ENCODE measurements at regions not wholly inside any gene's neighbourhood (a gene's known extent, or its start where the extent isn't known, plus 50 kb on each side); places are given as distances from the start of the nearest gene placed in this dataset.

DNA sequence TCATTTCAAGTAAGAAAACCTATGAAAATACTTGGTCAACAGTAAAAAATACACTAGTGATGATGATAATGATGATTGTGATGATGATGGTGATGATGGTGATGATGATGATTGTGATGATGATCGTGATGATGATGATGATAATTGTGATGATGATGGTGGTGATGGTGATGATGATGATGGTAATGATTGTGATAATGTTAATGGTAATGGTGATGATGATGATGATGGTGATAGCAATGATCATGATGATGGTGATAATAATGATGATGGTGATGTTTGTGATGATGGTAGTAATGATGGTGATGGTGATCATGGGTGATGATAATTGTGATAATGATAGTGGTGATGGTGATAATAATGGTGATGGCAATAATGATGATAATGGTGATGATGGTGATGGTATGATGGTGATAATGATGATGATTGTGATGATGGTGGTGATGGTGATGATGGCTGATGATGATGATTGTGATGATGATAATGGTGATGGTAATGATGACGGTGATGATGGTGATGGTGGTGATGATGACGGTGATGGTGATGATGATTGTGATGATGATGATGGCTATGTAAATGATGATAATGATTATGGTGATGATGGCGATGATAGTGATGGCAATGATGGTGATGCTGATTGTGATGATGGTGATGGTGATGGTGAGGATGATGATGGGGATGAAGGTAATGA lies 62.1 kb downstream of the VCX3A start:
- H3K27me3 ChIP-seq (ENCODE audit: control insufficient read depth, insufficient read depth, low read length): no peaks in the 10 kb centered on the region; the same call in 1 of the 2 replicates
- H3K4me1 ChIP-seq (ENCODE audit: control insufficient read depth, insufficient read depth, low read length): no peaks in the 10 kb centered on the region
- no peak overlapping the region for H3K4me3 ChIP-seq (ENCODE audit: low read depth, low read length)
- H3K36me3 ChIP-seq (ENCODE audit: control insufficient read depth, insufficient read depth, low read length): no peaks in the 10 kb centered on the region
- no peak overlapping the region for H3K9ac ChIP-seq (ENCODE audit: low read depth, low read length)
- H3K27ac ChIP-seq (ENCODE audit: low read depth, low read length): no peak overlapping the region
- H3K9me3 ChIP-seq (ENCODE audit: control insufficient read depth, insufficient read depth, low read length): no peaks in the 10 kb centered on the region

GRCh38 chrX:6468706-6469105 lies 66.2 kb downstream of the VCX3A start:
- H3K36me3 ChIP-seq (ENCODE audit: control insufficient read depth, insufficient read depth, low read length): no peaks in the 10 kb centered on the region

GRCh38 chrX:6465756-6466155 lies 69.2 kb downstream of the VCX3A start:
- no peak overlapping the region for H3K9ac ChIP-seq (ENCODE audit: low read depth, low read length)
- H3K4me1 ChIP-seq (ENCODE audit: control insufficient read depth, insufficient read depth, low read length): peaks cover 18% of the 10 kb centered on the region
- no peak overlapping the region for H3K27ac ChIP-seq (ENCODE audit: low read depth, low read length)
- H3K4me3 ChIP-seq (ENCODE audit: low read depth, low read length): no peak overlapping the region
- H3K27me3 ChIP-seq (ENCODE audit: control insufficient read depth, insufficient read depth, low read length): no peaks in the 10 kb centered on the region; the same call in 1 of the 2 replicates
- H3K9me3 ChIP-seq (ENCODE audit: control insufficient read depth, insufficient read depth, low read length): no peaks in the 10 kb centered on the region
- H3K36me3 ChIP-seq (ENCODE audit: control insufficient read depth, insufficient read depth, low read length): no peaks in the 10 kb centered on the region

More at GRCh38 chrX:6468706-6469105, 66.2 kb downstream of the VCX3A start:
- Histone ChIP-seq H3K27ac (ENCODE audit: low read depth, low read length) (no peak overlapping the region), H3K27me3 (ENCODE audit: control insufficient read depth, insufficient read depth, low read length) (no peaks in the 10 kb centered on the region; the same call in 1 of the 2 replicates), H3K9me3 (ENCODE audit: control insufficient read depth, insufficient read depth, low read length) (no peaks in the 10 kb centered on the region), H3K9ac (ENCODE audit: low read depth, low read length) (no peak overlapping the region), H3K4me1 (ENCODE audit: control insufficient read depth, insufficient read depth, low read length) (no peaks in the 10 kb centered on the region), H3K4me3 (ENCODE audit: low read depth, low read length) (no peak overlapping the region)

GRCh38 chrX:6464726-6465125 lies 70.2 kb downstream of the VCX3A start:
- Histone ChIP-seq H3K4me1 (ENCODE audit: control insufficient read depth, insufficient read depth, low read length) (peaks cover 20% of the 10 kb centered on the region), H3K27ac (ENCODE audit: low read depth, low read length) (no peak overlapping the region), H3K9me3 (ENCODE audit: control insufficient read depth, insufficient read depth, low read length) (no peaks in the 10 kb centered on the region), H3K9ac (ENCODE audit: low read depth, low read length) (no peak overlapping the region), H3K36me3 (ENCODE audit: control insufficient read depth, insufficient read depth, low read length) (no peaks in the 10 kb centered on the region), H3K27me3 (ENCODE audit: control insufficient read depth, insufficient read depth, low read length) (no peaks in the 10 kb centered on the region), H3K4me3 (ENCODE audit: low read depth, low read length) (no peak overlapping the region)

DNA sequence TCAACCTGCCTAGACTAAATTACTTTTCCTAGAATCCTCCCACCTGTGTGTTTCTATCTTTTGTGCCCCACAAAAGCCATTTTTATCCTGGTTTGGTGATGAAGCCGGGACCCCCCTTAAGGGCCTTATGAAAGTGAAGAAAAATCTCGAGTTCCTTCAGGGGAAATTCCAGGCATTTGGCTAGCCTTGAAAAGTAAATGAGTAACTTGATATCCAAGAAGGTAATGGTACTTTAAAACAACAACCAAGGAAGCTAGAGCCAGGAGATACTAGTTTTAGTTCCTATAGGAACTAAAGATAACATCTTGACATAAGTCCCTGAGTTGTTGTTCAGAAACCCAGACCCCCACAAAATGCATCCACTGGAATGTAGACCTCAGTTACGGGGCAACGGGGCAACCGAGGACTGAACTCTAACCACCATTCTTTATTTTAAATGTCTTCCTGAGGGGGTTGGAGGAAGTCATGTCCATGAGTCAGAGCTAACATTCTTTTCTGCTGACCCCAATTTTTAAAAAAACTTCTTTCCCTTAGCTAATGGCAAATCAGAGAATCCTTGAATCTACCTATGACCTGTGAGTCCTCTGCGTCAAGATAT lies 73.9 kb downstream of the VCX3A start:
- peak overlapping the region; percentile 19; the same call in 1 of the 2 replicates for H3K4me3 ChIP-seq (ENCODE audit: low read depth, low read length)
- H3K27me3 ChIP-seq (ENCODE audit: control insufficient read depth, insufficient read depth, low read length): no peaks in the 10 kb centered on the region
- no peak overlapping the region for H3K9ac ChIP-seq (ENCODE audit: low read depth, low read length)
- no peaks in the 10 kb centered on the region for H3K9me3 ChIP-seq (ENCODE audit: control insufficient read depth, insufficient read depth, low read length)
- H3K27ac ChIP-seq (ENCODE audit: low read depth, low read length): peak overlapping the region; percentile 42
- no peaks in the 10 kb centered on the region for H3K36me3 ChIP-seq (ENCODE audit: control insufficient read depth, insufficient read depth, low read length)
- peaks cover 20% of the 10 kb centered on the region for H3K4me1 ChIP-seq (ENCODE audit: control insufficient read depth, insufficient read depth, low read length)

DNA sequence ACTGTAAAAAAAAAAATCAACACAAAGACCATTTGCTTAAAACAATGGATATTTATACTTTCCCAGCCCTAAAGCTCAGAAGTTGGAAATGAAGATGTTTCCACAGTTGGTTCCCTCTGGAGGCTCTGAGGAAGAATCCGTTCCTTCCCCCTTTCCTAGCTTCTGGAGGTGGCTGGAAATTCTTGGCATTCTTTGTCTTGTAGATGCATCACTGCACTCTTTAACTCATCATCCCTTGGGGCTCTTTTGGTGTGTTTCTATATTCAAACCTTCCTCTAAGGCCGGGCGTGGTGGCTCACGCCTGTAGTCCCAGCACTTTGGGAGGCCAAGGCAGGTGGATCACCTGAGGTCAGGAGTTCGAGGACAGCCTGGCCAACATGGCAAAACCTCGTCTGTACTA lies 78.7 kb downstream of the VCX3A start:
- Histone ChIP-seq H3K9me3 (ENCODE audit: control insufficient read depth, insufficient read depth, low read length) (no peaks in the 10 kb centered on the region), H3K27me3 (ENCODE audit: control insufficient read depth, insufficient read depth, low read length) (no peaks in the 10 kb centered on the region)

GRCh38 chrX:6449946-6450345 lies 85.0 kb downstream of the VCX3A start:
- H3K4me1 ChIP-seq (ENCODE audit: control insufficient read depth, insufficient read depth, low read length): 0 out of 2 replicates have a peak, but pooled peaks cover 6% of the 10 kb centered on the region
- H3K27me3 ChIP-seq (ENCODE audit: control insufficient read depth, insufficient read depth, low read length): no peaks in the 10 kb centered on the region
- H3K9me3 ChIP-seq (ENCODE audit: control insufficient read depth, insufficient read depth, low read length): no peaks in the 10 kb centered on the region
- H3K9ac ChIP-seq (ENCODE audit: low read depth, low read length): no peak overlapping the region
- H3K36me3 ChIP-seq (ENCODE audit: control insufficient read depth, insufficient read depth, low read length): no peaks in the 10 kb centered on the region
- H3K4me3 ChIP-seq (ENCODE audit: low read depth, low read length): no peak overlapping the region
- no peak overlapping the region for H3K27ac ChIP-seq (ENCODE audit: low read depth, low read length)

More for the DNA sequence above, 78.7 kb downstream of the VCX3A start:
- Histone ChIP-seq H3K9ac (ENCODE audit: low read depth, low read length) (no peak overlapping the region), H3K4me1 (ENCODE audit: control insufficient read depth, insufficient read depth, low read length) (peaks cover 9% of the 10 kb centered on the region; the same call in 1 of the 2 replicates), H3K27ac (ENCODE audit: low read depth, low read length) (no peak overlapping the region), H3K36me3 (ENCODE audit: control insufficient read depth, insufficient read depth, low read length) (no peaks in the 10 kb centered on the region), H3K4me3 (ENCODE audit: low read depth, low read length) (no peak overlapping the region)

DNA sequence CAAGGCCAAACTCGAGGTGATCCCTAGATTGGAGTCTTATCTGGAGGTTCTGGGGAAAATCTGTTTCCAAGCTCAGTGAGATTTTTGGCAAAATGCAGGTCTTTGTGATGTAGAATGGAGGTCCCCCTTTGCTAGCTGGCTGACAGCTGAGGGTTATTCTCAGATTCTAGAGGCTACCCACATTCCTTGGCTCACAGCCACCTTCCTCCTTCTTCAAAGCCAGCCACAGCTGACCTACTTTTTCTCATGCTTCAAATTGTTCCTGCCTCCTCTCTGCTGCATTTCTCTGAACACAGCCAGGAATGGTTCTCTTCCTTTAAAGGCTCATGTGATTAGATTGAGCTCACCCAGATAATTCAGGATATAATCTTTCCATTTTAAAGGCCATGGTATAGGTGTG lies 86.9 kb downstream of the VCX3A start:
- Histone ChIP-seq H3K27ac (ENCODE audit: low read depth, low read length) (no peak overlapping the region), H3K27me3 (ENCODE audit: control insufficient read depth, insufficient read depth, low read length) (no peaks in the 10 kb centered on the region), H3K4me1 (ENCODE audit: control insufficient read depth, insufficient read depth, low read length) (0 out of 2 replicates have a peak, but pooled peaks cover 8% of the 10 kb centered on the region), H3K4me3 (ENCODE audit: low read depth, low read length) (no peak overlapping the region), H3K9me3 (ENCODE audit: control insufficient read depth, insufficient read depth, low read length) (no peaks in the 10 kb centered on the region), H3K9ac (ENCODE audit: low read depth, low read length) (no peak overlapping the region), H3K36me3 (ENCODE audit: control insufficient read depth, insufficient read depth, low read length) (no peaks in the 10 kb centered on the region)

DNA sequence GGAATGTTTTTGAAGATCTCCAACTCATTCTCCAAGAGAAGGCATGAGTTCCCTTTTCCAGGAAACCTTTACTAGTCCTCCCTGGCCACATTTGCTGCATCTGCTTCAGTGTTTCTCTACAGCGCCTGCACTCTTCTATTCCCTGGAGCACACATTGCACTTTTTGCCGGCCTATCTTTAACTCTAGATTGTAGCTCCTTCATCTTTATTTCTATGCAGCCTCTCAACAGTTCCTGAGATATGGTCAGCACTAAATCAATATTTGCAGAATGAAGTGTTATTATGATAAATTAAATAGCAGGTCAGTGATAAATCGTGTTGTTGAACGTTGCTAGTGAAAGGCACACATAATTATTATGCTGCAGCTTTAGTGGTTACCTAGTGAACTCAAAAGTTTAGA lies 88.3 kb downstream of the VCX3A start:
- 0 out of 2 replicates have a peak, but pooled peaks cover 8% of the 10 kb centered on the region for H3K4me1 ChIP-seq (ENCODE audit: control insufficient read depth, insufficient read depth, low read length)
- no peak overlapping the region for H3K9ac ChIP-seq (ENCODE audit: low read depth, low read length)
- no peak overlapping the region for H3K4me3 ChIP-seq (ENCODE audit: low read depth, low read length)
- H3K27me3 ChIP-seq (ENCODE audit: control insufficient read depth, insufficient read depth, low read length): no peaks in the 10 kb centered on the region
- no peak overlapping the region for H3K27ac ChIP-seq (ENCODE audit: low read depth, low read length)
- H3K9me3 ChIP-seq (ENCODE audit: control insufficient read depth, insufficient read depth, low read length): no peaks in the 10 kb centered on the region
- H3K36me3 ChIP-seq (ENCODE audit: control insufficient read depth, insufficient read depth, low read length): no peaks in the 10 kb centered on the region

- 0 out of 2 replicates have a peak, but pooled peaks cover 2% of the 10 kb centered on the region for H3K4me1 ChIP-seq (ENCODE audit: control insufficient read depth, insufficient read depth, low read length)
- no peaks in the 10 kb centered on the region for H3K9me3 ChIP-seq (ENCODE audit: control insufficient read depth, insufficient read depth, low read length)
- no peaks in the 10 kb centered on the region for H3K36me3 ChIP-seq (ENCODE audit: control insufficient read depth, insufficient read depth, low read length)
- no peaks in the 10 kb centered on the region for H3K27me3 ChIP-seq (ENCODE audit: control insufficient read depth, insufficient read depth, low read length)
- no peak overlapping the region for H3K27ac ChIP-seq (ENCODE audit: low read depth, low read length)
- no peak overlapping the region for H3K9ac ChIP-seq (ENCODE audit: low read depth, low read length)
- H3K4me3 ChIP-seq (ENCODE audit: low read depth, low read length): no peak overlapping the region
These were observed 94.3 kb downstream of the VCX3A start for GRCh38 chrX:6440648-6441047.

GRCh38 chrX:6432226-6432625 lies 102.7 kb downstream of the VCX3A start:
- no peak overlapping the region for H3K9ac ChIP-seq (ENCODE audit: low read depth, low read length)
- no peaks in the 10 kb centered on the region for H3K27me3 ChIP-seq (ENCODE audit: control insufficient read depth, insufficient read depth, low read length)
- H3K4me3 ChIP-seq (ENCODE audit: low read depth, low read length): no peak overlapping the region
- no peaks in the 10 kb centered on the region for H3K36me3 ChIP-seq (ENCODE audit: control insufficient read depth, insufficient read depth, low read length)
- H3K27ac ChIP-seq (ENCODE audit: low read depth, low read length): no peak overlapping the region
- no peaks in the 10 kb centered on the region for H3K9me3 ChIP-seq (ENCODE audit: control insufficient read depth, insufficient read depth, low read length)
- peaks cover 11% of the 10 kb centered on the region for H3K4me1 ChIP-seq (ENCODE audit: control insufficient read depth, insufficient read depth, low read length)
